Activated CD8-positive, alpha-beta T cell treated with anti-CD3 and anti-CD28 coated beads, Interleukin-2, amount 10 ng/mL, durations not matched to agents 7 days and 5 days (primary cell): ENCODE measurements at regions not wholly inside any gene's neighbourhood (a gene's known extent, or its start where the extent isn't known, plus 50 kb on each side); places are given as distances from the start of the nearest gene placed in this dataset.
"Not testable (repeated sequence)": the region's sequence is repeated elsewhere in the genome, so short reads cannot be mapped to it uniquely, and the experiment has no call there.

Experiments
- ATAC-seq: fragments of 150-1000 bp; cut with Tn5 transposase; one replicate; pipeline ENCODE4 v1.10.0; 2021; ENCODE audit warnings: moderate library complexity
- CTCF ChIA-PET: fragments of 350-600 bp; sonication (Branson Sonifier 250); formaldehyde crosslinking; loops from one replicate; lab custom pipeline; 2021; ENCODE audit warnings: antibody characterized with exemption; lab: Charles Lee
- POLR2A ChIA-PET: fragments of 350-600 bp; sonication (Branson Sonifier 250); formaldehyde crosslinking; loops from one replicate; lab custom pipeline; 2021; ENCODE audit warnings: antibody characterized with exemption; lab: Charles Lee
- DNase-seq: peaks from one replicate; pipeline ENCODE4 v3.0.0-alpha.2; 2020
- H3K27ac Mint-ChIP-seq: one replicate; pipeline ENCODE4 v1.8.0; 2021; ENCODE audit warnings: mild to moderate bottlenecking, mixed read lengths
- H3K27me3 Mint-ChIP-seq: one replicate; pipeline ENCODE4 v1.8.0; 2021; ENCODE audit warnings: low read depth, mixed read lengths
- H3K36me3 Mint-ChIP-seq: one replicate; pipeline ENCODE4 v1.8.0; 2021; ENCODE audit warnings: low read depth, mixed read lengths
- H3K4me1 Mint-ChIP-seq: one replicate; pipeline ENCODE4 v1.8.0; 2021; ENCODE audit warnings: low read depth, mixed read lengths
- H3K4me3 Mint-ChIP-seq: one replicate; pipeline ENCODE4 v1.8.0; 2021; ENCODE audit warnings: mild to moderate bottlenecking, mixed read lengths
- H3K9me3 Mint-ChIP-seq: one replicate; pipeline ENCODE4 v1.8.0; 2022; ENCODE audit warnings: mixed read lengths; ENCODE audit not compliant: insufficient read depth

GRCh38 chr3:68676136-68676535 lies 256.2 kb downstream of the TAFA4 start:
- Mint-ChIP-seq H3K27ac (no peak overlapping the region), H3K4me1 (no peaks in the 10 kb centered on the region), H3K36me3 (no peaks in the 10 kb centered on the region), H3K9me3 (no peaks in the 10 kb centered on the region), H3K27me3 (no peaks in the 10 kb centered on the region), H3K4me3 (no peak overlapping the region)
- POLR2A ChIA-PET = no interaction called here
- no peak for DNase-seq
- CTCF ChIA-PET = no interaction called here
- ATAC-seq = no peak

DNA sequence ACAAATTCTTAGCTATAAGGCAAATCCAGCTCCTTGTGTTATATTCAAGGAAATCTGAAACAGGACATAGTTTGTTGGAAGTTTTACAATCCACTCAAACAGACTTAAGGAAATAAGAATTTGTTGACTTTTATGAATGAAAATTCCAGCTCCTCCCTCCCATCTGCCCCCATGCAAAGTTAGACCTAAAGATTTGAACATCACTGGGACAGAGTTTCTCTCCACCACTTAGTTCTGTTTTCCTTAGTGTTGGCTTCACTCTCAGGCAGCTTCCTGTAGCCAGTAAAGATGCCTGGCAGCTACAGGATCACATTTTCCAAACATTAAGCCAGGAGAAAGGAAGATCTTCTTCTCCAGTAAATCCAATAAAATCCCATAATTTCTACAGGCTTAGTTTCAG lies 265.0 kb downstream of the TAFA4 start:
- POLR2A ChIA-PET = no interaction called here
- H3K4me1 Mint-ChIP-seq = no peaks in the 10 kb centered on the region
- H3K9me3 Mint-ChIP-seq = no peaks in the 10 kb centered on the region
- CTCF ChIA-PET = no interaction called here
- no peaks in the 10 kb centered on the region for H3K27me3 Mint-ChIP-seq
- no peak overlapping the region for H3K4me3 Mint-ChIP-seq
- no peaks in the 10 kb centered on the region for H3K36me3 Mint-ChIP-seq
- ATAC-seq = no peak
- DNase-seq = no peak
- no peak overlapping the region for H3K27ac Mint-ChIP-seq

DNA sequence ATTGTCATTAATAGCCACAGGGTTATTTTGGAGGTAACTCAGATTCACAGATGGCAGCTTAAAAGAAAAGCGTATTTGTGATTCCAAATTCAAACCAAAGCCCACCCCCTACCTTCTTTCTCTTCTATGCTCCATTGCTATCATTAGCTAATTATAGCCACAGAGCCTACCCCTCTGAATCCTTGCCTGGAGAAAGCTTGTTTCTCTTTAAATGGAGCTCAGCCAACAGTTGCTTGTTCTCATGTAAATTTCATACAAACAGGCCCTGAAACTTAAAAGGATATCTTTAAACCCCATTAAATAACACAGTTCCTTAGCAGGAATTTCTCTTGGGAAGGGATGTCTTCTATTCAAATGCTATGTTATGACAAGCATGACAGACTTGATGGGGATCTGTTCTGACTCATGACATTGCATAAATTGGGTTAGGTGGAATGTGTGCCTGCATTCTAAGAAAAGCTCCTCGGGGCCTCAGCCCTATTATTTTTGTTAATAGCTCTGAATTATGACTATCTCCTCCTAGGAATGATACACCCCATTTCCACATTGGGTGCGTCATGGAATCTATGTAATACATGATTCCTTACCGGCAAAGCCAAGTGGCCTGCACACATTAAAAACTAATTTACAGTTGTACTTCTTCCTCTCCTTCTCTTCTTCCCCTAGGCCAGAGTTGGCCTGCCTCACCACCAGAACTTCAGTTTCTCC lies 265.8 kb downstream of the TAFA4 start:
- H3K4me3 Mint-ChIP-seq = no peak overlapping the region
- H3K36me3 Mint-ChIP-seq = no peaks in the 10 kb centered on the region
- no peak for ATAC-seq
- H3K4me1 Mint-ChIP-seq = no peaks in the 10 kb centered on the region
- H3K27me3 Mint-ChIP-seq = no peaks in the 10 kb centered on the region
- DNase-seq = no peak
- ChIA-PET POLR2A (no interaction called here), CTCF (no interaction called here)
- H3K27ac Mint-ChIP-seq = no peak overlapping the region
- no peaks in the 10 kb centered on the region for H3K9me3 Mint-ChIP-seq

- no peak for ATAC-seq
- ChIA-PET POLR2A (no interaction called here), CTCF (no interaction called here)
- Mint-ChIP-seq H3K36me3 (no peaks in the 10 kb centered on the region), H3K4me3 (no peak overlapping the region), H3K4me1 (no peaks in the 10 kb centered on the region), H3K9me3 (no peaks in the 10 kb centered on the region), H3K27me3 (no peaks in the 10 kb centered on the region), H3K27ac (no peak overlapping the region)
- no peak for DNase-seq
These were observed 268.1 kb downstream of the TAFA4 start for GRCh38 chr3:68664276-68664675.

- ChIA-PET CTCF (no interaction called here), POLR2A (no interaction called here)
- DNase-seq = no peak
- Mint-ChIP-seq H3K27ac (no peak overlapping the region), H3K9me3 (no peaks in the 10 kb centered on the region), H3K4me3 (no peak overlapping the region), H3K4me1 (no peaks in the 10 kb centered on the region), H3K36me3 (no peaks in the 10 kb centered on the region), H3K27me3 (no peaks in the 10 kb centered on the region)
- ATAC-seq = no peak
These were observed 270.2 kb downstream of the TAFA4 start for GRCh38 chr3:68662176-68662575.

DNA sequence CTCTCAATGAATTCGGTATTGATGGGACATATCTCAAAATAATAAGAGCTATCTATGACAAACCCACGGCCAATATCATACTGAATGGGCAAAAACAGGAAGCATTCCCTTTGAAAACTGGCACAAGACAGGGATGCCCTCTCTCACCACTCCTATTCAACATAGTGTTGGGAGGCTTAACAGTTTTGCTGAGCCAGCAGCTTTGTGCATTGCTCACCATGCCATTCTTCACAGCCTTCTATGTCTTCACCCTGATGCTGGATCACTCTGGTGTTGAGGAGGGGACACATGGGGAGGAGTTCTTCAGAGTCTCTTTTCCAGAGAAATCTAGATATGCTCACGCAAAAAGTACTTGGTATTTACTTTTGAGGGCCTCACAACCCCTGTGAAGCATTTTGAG lies 281.7 kb downstream of the TAFA4 start:
- CTCF ChIA-PET = not testable (repeated sequence)

DNA sequence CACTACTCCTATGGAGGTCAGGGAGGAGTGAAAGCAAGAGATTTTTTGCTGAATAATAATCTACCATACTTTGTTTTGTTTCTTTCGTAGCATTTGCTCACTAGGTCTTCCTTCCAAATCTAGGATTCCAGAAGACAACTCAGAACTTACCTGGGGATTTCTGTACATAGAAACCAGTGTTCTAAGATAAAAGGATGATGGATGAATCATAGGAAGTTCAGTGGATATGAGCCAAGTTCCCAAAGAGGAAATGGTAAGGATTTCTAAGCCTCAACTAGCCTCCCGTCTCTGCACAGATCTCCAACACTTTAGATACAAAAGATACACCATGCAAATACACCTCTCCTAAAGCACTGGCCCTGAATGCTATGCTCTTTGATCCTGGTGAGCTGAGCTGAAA lies 283.9 kb downstream of the TAFA4 start:
- Mint-ChIP-seq H3K27me3 (no peaks in the 10 kb centered on the region), H3K9me3 (no peaks in the 10 kb centered on the region), H3K27ac (no peak overlapping the region), H3K4me1 (no peaks in the 10 kb centered on the region), H3K36me3 (no peaks in the 10 kb centered on the region), H3K4me3 (no peak overlapping the region)
- POLR2A ChIA-PET = interaction anchor here (0.6 kb wide), 1 partner anchor 587 kb away, joined by 3 read pairs; no protein-coding TSS in a partner anchor
- CTCF ChIA-PET = no interaction called here
- DNase-seq (no peak), ATAC-seq (no peak)

More for the DNA sequence above, 281.7 kb downstream of the TAFA4 start:
- POLR2A ChIA-PET, H3K27me3 Mint-ChIP-seq, H3K4me1 Mint-ChIP-seq, H3K36me3 Mint-ChIP-seq, ATAC-seq, DNase-seq, H3K9me3 Mint-ChIP-seq, H3K4me3 Mint-ChIP-seq, H3K27ac Mint-ChIP-seq: not testable (repeated sequence)

- Mint-ChIP-seq H3K4me3 (no peak overlapping the region), H3K36me3 (no peaks in the 10 kb centered on the region), H3K27ac (no peak overlapping the region), H3K9me3 (no peaks in the 10 kb centered on the region), H3K27me3 (no peaks in the 10 kb centered on the region), H3K4me1 (no peaks in the 10 kb centered on the region)
- ChIA-PET POLR2A (no interaction called here), CTCF (no interaction called here)
- DNase-seq (no peak), ATAC-seq (no peak)
These were observed 300.3 kb downstream of the TAFA4 start for GRCh38 chr3:68631850-68632545.

- Mint-ChIP-seq H3K27me3 (no peaks in the 10 kb centered on the region), H3K4me3 (no peak overlapping the region), H3K27ac (no peak overlapping the region), H3K36me3 (no peaks in the 10 kb centered on the region), H3K4me1 (no peaks in the 10 kb centered on the region), H3K9me3 (no peaks in the 10 kb centered on the region)
- POLR2A ChIA-PET = no interaction called here
- CTCF ChIA-PET = no interaction called here
- no peak for ATAC-seq
- DNase-seq = no peak
These were observed 312.1 kb downstream of the TAFA4 start for GRCh38 chr3:68620211-68620610.

DNA sequence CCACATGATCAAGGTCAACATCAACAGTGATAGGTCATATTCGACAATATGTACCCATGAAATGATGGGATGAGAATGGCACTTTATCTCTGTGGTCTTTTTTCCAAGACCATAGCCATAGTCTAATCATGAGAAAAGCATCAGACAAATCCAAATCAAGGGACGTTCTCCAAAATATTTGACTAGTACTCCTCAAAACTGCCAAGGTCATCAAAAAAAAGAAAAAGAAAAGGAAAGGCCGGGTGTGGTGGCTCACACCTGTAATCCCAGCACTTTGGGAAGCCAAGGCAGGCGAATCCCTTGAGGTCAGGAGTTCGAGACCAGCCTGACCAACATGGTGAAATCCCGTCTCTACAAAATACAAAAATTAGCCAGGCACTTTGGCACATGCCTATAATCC lies 318.3 kb downstream of the TAFA4 start:
- CTCF ChIA-PET = no interaction called here
- Mint-ChIP-seq H3K4me1 (no peaks in the 10 kb centered on the region), H3K27me3 (no peaks in the 10 kb centered on the region), H3K9me3 (no peaks in the 10 kb centered on the region), H3K36me3 (no peaks in the 10 kb centered on the region), H3K27ac (no peak overlapping the region), H3K4me3 (no peak overlapping the region)
- ATAC-seq = no peak
- no peak for DNase-seq
- POLR2A ChIA-PET = no interaction called here

GRCh38 chr3:68571321-68571720 lies 361.0 kb downstream of the TAFA4 start:
- Mint-ChIP-seq H3K9me3 (no peaks in the 10 kb centered on the region), H3K4me1 (no peaks in the 10 kb centered on the region), H3K27me3 (no peaks in the 10 kb centered on the region), H3K36me3 (no peaks in the 10 kb centered on the region), H3K4me3 (no peak overlapping the region), H3K27ac (no peak overlapping the region)
- POLR2A ChIA-PET = no interaction called here
- ATAC-seq = no peak
- CTCF ChIA-PET = no interaction called here
- DNase-seq = no peak

DNA sequence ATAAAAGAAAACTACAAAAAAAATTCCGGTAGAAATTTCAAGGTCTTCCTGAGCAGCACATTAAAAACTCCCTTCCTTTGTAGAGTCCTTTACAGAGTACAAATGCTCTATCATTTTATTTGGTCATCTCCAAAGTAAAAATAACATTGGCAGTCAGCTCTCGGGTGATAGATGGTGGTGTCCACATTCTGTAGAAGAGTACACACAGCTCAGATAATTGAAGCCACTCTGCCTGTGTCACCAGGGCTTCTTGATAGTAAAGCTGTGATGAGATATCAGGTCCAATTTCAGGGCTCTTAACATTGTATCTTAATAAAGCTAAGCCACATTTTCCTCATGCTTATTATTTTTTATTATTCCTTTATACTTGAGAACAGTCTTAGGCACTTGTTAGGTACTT lies 371.6 kb downstream of the TAFA4 start:
- no peak for ATAC-seq
- H3K27ac Mint-ChIP-seq = no peak overlapping the region
- no peaks in the 10 kb centered on the region for H3K27me3 Mint-ChIP-seq
- no peaks in the 10 kb centered on the region for H3K36me3 Mint-ChIP-seq
- CTCF ChIA-PET = no interaction called here
- H3K4me1 Mint-ChIP-seq = no peaks in the 10 kb centered on the region
- no peak for DNase-seq
- POLR2A ChIA-PET = no interaction called here
- no peaks in the 10 kb centered on the region for H3K9me3 Mint-ChIP-seq
- no peak overlapping the region for H3K4me3 Mint-ChIP-seq
